GM19455 (cell line): ENCODE measurements at regions not wholly inside any gene's neighbourhood (a gene's known extent, or its start where the extent isn't known, plus 50 kb on each side); places are given as distances from the start of the nearest gene placed in this dataset.

Experiments
- ATAC-seq: cut with Tn5 transposase; IDR thresholded peaks from one replicate; pipeline ENCODE4 v1.9.1; 2021; ENCODE audit not compliant: unreplicated experiment

GRCh38 chr10:14468023-14468441 is 137.3 kb upstream of the FRMD4A start:
- ATAC-seq = no peak

GRCh38 chr10:14466257-14466656 is 135.5 kb upstream of the FRMD4A start:
- ATAC-seq = no peak

GRCh38 chr10:14460447-14460846 is 129.7 kb upstream of the FRMD4A start:
- ATAC-seq = no peak

- ATAC-seq = no peak
Observed at GRCh38 chr10:14459665-14460064, 128.9 kb upstream of the FRMD4A start.

GRCh38 chr10:14456870-14457266 is 126.1 kb upstream of the FRMD4A start:
- no peak for ATAC-seq

GRCh38 chr10:14456218-14456869 is 125.6 kb upstream of the FRMD4A start:
- ATAC-seq = no peak

GRCh38 chr10:14454629-14455028 is 123.9 kb upstream of the FRMD4A start:
- no peak for ATAC-seq

GRCh38 chr10:14454206-14454605 is 123.5 kb upstream of the FRMD4A start:
- no peak for ATAC-seq

- no peak for ATAC-seq
Observed at GRCh38 chr10:14453593-14453992, 122.9 kb upstream of the FRMD4A start.

- ATAC-seq = no peak
Observed at GRCh38 chr10:14451341-14451740, 120.6 kb upstream of the FRMD4A start.

- no peak for ATAC-seq
Observed at GRCh38 chr10:14450041-14450491, 119.3 kb upstream of the FRMD4A start.

GRCh38 chr10:14449293-14449815 is 118.6 kb upstream of the FRMD4A start:
- ATAC-seq = no peak

- ATAC-seq = no peak
Observed at GRCh38 chr10:14448197-14448990, 117.7 kb upstream of the FRMD4A start.

- no peak for ATAC-seq
Observed at GRCh38 chr10:14447094-14447839, 116.5 kb upstream of the FRMD4A start.

- no peak for ATAC-seq
Observed at GRCh38 chr10:14439451-14440259, 108.9 kb upstream of the FRMD4A start.

GRCh38 chr10:14438576-14438975 is 107.9 kb upstream of the FRMD4A start:
- no peak for ATAC-seq

- no peak for ATAC-seq
Observed at GRCh38 chr10:14438057-14438456, 107.3 kb upstream of the FRMD4A start.

GRCh38 chr10:14435976-14436632 is 105.4 kb upstream of the FRMD4A start:
- no peak for ATAC-seq

GRCh38 chr10:14433147-14433546 is 102.4 kb upstream of the FRMD4A start:
- ATAC-seq = no peak

GRCh38 chr10:14431868-14432267 is 101.1 kb upstream of the FRMD4A start:
- ATAC-seq = no peak
